HG03175 (cell line): ENCODE measurements at regions not wholly inside any gene's neighbourhood (a gene's known extent, or its start where the extent isn't known, plus 50 kb on each side); places are given as distances from the start of the nearest gene placed in this dataset.
"Not testable (repeated sequence)": the region's sequence is repeated elsewhere in the genome, so short reads cannot be mapped to it uniquely, and the experiment has no call there.

ENCODE experiments used
- ATAC-seq: cut with Tn5 transposase; IDR thresholded peaks from one replicate; pipeline ENCODE4 v1.9.1; 2021; ENCODE audit warnings: mild to moderate bottlenecking, moderate library complexity; ENCODE audit not compliant: unreplicated experiment

DNA sequence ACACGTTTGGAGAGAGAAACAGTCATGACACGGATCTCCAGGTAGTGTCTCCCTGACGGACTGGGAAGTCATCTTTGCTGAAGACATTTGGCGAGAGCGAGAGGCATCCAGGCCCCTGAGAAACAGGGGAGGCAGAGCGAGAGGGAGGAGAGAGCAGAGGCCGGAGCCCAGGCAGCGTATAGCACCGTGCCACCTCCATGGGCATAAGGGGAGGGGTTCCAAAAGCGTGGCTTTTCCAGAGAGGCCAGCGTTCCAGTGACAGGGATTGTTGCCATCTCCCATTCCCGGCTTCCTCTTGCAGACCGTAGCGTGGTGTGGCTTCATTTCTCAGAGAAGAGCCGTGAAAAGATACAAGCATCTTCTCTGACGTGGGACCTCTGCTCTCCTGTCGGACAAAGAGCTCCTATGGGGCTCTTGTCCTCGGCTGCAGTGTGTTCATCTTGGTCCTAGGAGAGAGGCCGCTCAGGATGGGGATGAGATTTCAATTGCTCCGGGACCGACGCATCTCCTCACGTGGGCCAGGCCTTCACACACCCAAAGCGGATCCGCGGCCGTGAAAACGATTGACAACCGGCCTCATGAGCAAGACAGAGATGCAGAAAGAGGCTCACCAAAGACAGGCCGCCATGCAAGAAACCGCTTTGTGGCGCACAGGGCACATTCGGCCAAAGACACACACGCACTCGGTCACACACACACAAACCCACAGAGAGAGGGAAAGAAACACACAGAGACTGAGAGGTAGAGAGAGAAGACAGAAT, 170.5 kb upstream of the ZNF337 start:
- ATAC-seq: not testable (repeated sequence)

DNA sequence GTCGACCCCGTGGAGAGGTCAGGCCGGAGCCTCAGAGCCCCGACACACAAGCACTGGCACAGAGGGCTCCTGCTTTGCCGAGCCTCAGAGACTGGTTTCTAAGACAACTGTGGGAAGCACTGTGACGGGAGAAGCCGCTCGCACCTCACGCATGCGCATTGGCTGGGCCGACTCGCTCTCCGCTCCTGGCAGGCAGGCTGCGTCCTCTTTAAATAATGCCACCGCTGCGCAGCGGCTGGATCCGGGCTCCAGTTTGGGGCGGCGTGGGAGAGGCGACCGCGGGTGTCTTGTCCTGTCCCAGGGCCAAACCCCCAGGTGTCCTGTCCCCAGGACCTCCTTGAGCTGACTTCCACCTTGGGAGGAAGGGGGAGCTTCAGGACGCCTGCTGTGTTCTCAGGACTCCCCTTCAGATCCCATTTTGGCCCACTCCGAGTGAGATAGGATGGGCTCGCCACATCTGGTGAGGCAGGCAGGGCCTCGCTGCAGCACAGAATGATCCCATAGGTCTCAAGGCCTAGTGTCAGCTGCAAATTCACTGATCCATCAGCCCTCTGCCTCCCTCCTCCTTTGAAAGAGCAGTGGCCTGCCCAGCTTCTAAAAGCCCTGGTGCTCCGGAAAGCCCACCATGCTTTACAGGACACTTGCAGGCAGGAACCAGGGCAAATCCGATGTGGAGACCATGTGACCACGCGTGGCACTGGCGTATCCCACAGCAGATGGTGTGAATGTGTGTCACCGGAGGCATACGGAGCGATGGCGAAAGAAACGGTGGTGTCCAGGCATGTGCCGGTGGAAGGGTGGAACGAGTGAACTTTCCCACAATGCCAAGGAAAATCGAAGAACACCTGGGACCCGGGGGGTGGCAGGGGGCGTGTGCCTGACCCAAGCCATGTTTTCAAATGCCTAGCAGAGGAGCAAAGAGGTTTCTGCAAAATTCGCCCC, 169.3 kb upstream of the ZNF337 start:
- ATAC-seq: peak; percentile 48

DNA sequence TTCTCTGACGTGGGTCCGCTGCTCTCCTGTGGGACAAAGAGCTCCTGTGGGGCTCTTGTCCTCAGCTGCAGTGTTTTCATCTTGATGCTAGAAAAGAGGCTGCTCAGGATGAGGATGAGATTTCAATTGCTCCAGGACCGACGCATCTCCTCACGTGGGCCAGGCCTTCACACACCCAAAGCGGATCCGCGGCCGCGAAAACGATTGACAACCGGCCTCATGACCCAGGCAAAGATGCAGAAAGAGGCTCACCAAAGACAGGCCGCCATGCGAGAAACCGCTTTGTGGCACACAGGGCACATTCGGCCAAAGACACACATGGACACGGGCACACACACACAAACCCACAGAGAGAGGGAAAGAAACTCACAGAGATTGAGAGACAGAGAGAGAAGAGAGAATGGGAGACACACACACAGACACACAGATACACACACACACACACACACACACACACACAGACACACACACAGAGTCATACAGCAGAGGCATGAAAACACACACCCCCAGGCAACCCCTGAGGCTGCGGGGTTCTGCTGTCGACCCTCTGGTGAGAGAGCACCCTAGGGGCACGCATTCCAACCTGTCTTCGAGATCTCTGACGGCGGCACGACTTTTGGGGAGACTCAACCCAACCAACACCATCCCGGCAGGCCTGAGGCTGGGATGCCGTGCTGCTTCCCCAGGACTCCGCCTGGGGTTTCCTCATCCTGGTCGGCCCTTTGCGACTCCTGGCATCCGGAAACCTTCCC, 168.5 kb upstream of the ZNF337 start:
- ATAC-seq: not testable (repeated sequence)

DNA sequence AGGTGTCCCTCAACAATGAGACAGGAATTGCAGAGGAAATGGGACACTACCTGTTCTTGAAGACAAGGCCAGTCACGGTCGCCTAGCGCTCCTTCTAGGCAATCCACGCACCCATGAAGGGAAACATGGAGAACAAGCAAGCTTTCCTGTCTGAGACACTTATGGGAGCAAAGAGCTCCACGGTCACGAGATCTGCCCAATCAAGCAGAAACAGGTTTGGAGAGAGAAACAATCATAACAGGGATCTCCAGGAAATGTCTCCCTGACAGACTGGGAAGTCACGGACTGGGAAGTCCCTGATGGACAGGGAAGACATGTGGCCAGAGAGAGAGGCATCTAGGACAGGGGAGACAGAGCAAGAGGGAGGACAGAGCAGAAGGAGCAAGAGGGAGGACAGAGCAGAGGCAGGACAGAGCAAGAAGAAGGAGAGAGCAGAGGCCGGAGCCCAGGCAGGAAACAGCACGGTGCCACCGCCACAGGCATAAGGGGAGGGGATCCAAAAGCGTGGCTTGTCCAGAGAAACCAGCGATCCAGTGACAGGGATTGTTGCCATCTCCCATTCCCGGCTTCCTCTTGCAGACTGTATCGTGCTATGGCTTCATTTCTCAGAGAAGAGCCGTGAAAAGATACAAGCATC, 167.8 kb upstream of the ZNF337 start:
- no peak for ATAC-seq

DNA sequence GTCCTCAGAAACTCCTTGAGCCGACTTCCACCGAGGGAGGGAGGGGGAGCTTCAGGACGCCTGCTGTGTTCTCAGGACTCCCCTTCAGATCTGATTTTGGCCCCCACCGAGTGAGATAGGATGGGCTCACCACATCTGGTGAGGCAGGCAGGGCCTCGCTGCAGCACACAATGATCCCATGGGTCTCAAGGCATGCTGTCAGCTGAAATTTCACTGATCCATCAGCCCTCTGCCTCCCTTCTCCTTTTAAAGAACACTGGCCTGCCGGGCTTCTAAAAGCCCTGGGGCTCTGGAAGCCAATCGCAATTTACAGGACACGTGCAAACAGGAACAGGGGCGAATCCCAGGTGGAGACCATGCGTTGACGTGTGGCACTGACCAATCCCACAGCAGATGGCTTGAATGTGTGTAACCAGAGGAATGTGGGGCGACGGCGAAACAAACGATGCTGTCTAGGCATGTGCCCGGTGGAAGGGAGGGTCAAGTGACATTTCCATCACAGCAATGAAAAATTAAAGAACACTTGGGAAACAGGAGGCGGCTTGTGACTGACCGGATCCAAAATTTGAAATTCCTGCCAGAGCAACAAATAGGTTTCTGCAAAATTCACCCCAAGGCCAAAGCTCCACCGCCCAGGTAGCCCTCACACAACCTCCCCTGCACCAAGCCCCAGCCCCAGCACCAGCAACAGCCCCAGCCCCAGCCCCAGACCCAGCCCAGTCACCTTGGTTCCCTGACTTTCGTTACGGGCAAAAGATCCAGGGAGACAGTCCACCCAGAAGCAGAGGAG, 167.1 kb upstream of the ZNF337 start:
- no peak for ATAC-seq

DNA sequence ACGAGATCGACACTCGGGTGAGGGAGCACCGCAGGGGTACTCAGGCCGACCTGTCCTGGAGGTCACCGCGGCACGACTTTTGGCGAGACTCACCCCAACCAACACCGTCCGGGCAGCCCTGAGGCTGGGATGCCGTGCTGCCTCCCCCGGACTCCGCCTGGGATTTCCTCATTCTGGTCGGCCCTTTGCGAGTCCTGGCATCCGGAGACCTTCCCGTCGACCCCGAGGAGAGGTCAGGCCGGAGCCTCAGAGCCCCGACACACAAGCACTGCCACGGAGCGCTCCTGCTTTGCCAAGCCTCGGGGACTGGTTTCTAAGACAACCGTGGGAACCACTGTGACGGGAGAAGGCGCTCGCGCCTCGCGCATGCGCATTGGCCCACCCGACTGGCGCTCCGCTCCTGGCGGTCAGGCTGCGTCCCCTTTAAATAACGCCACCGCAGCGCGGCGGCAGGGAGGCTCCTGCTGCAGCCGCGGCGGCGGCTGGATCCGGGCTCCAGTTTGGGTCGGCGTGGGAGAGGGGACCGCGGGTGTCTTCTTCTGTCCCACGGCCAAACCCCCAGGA, 166.4 kb upstream of the ZNF337 start:
- ATAC-seq: peak; percentile 29

DNA sequence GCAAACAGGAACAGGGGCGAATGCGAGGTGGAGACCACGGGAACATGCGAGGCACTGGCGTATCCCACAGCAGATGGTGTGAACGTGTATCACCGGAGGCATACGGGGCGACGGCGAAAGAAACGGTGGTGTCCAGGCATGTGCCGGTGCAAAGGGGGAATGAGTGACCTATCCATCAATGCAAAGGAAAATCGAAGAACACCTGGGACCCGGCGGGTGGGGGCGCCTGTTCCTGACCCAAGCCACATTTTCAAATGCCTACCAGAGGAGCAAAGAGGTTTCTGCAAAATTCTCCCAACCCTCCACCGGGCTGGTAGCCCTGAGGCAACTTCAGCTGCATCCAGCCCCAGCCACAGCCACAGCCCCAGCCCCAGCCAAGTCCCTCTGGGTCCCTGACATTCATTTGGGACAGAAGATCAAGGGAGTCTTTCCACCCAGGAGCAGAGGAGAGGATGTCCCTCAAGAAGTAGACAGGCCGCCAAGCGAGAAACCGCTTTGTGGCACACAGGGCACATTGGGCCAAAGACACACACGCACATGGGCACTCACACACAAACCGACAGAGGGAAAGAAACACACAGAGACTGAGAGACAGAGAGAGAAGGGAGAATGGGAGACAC, 164.0 kb upstream of the ZNF337 start:
- no peak for ATAC-seq

DNA sequence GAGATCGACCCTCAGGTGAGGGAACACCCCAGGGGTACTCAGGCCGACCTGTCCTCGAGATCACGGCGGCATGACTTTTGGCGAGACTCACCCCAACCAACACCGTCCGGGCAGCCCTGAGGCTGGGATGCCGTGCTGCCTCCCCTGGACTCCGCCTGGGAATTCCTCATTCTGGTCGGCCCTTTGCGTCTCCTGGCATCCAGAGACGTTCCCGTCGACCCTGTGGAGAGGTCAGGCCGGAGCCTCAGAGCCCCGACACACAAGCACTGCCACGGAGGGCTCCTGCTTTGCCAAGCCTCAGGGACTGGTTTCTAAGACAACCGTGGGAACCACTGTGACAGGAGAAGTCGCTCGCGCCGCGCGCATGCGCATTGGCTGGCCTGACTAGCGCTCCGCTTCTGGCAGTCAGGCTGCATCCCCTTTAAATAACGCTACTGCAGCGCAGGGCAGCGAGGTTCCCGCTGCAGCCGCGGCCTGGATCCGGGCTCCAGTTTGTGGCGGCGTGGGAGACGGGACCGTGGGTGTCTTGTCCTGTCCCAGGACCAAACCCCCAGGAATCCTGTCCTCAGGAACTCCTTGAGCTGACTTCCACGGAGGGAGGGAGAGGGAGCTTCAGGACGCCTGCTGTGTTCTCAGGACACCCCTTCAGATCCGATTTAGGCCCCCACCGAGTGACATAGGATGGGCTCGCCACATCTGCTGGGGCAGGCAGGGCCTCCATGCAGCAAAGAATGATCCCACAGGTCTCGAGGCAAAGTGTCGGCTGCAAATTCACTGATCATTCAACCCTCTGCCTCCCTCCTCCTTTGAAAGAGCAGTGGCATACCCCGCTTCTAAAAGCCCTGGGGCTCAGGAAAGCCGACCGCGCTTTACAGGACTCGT, 163.2 kb upstream of the ZNF337 start:
- ATAC-seq: peak; percentile 55

DNA sequence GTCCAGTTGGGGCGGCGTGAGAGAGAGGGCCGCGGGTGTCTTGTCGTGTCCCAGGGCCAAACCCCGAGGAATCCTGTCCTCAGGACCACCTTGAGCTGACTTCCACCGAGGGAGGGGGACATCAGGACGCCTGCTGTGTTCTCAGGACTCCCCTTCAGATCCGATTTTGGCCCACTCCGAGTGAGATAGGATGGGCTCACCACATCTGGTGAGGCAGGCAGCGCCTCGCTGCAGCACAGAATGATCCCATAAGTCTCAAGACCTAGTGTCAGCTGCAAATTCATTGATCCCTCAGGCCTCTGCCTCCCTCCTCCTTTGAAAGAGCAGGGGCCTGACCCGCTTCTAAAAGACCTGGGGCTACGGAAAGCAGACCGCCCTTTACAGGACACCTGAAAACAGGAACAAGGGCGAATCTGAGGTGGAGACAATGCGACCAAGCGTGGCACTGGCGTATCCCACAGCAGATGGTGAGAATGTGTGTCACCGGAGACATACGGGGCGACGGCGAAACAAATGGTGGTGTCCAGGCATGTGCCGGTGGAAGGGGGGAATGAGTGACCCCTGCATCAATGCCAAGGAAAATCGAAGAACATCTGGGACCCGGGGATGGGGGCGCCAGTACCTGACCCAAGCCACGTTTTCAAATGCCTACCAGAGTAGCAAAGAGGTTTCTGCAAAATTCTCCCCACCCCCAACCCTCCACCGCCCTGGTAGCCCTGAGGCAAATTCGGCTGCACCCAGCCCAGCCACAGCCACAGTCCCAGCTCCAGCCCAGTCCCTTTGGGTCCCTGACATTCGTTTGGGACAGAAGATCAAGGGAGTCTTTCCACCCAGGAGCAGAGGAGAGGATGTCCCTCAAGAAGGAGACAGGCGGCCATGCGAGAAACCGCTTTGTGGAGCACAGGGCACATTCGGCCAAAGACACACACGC, 162.1 kb upstream of the ZNF337 start:
- no peak for ATAC-seq

DNA sequence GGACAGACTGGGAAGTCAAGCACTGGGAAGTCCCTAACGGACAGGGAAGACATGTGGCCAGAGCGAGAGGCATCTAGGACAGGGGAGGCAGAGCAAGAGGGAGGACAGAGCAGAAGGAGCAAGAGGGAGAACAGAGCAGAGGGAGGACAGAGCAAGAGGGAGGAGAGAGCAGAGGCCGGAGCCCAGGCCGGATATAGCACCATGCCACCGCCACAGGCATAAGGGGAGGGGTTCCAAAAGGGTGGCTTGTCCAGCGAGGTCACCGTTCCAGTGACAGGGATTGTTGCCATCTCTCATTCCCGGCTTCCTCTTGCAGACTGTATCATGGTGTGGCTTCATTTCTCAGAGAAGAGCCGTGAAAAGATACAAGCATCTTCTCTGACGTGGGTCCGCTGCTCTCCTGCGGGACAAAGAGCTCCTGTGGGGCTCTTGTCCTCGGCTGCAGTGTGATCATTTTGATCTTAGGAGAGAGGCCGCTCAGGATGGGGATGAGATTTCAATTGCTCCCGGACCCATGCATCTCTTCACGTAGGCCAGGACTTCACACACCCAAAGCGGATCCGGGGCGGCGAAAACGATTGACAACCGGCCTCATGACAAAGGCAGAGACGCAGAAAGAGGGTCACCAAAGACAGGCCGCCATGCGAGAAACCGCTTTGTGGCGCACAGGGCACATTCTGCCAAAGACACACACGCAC, 160.6 kb upstream of the ZNF337 start:
- ATAC-seq: not testable (repeated sequence)

DNA sequence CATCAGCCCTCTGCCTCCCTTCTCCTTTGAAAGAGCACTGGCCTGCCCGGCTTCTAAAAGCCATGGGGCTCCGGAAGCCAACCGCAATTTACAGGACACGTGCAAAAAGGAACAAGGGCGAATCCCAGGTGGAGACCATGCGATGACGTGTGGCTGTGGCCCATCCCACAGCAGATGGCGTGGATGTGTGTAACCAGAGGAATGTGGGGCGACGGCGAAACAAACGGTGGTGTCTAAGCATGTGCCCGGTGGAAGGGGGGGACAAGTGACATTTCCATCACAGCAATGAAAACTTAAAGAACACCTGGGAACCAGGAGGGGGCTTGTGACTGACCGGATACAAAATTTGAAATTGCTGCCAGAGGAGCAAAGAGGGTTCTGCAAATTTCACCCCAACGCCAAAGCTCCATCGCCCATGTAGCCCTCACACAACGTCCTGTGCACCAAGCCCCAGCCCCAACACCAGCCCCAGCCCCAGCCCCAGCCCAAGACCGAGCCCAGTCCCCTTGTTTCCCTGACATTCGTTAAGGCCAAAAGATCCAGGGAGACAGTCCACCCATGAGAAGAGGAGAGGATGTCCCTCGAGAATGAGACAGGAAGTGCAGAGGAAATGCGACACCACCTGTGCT, 159.7 kb upstream of the ZNF337 start:
- ATAC-seq: no peak

DNA sequence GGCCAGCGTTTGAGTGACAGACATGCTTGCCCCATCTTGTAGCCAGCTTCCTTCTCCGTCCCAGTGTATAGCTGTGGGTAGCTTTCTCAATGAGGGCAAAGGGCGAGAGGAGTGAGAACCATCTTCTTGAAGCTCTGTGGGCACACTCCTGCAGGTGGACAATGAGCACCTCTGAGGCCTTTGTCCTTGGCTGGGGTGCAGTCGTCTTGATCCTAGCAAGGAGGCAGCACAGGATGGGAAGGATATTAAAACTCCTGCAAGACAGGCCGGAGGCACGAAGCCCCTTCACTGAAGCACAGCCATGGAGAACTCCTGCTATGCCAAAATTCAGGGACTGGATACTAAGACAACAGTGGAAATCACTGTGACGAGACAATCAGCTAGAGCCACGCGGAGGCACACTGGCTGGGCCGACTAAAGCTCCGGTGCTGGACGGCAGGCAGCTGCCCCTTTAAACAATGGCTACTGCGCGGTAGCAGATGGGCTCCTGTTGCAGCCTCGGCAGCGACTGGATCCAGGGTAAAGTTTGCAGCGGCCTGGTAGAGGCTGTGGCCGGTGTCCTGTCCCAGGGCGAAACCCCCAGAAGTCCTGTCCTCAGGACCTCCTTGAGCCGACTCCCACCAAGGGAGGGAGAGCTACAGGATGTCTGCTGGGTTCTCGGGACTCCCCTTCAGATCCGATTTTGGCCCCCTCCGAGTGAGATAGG, 159.0 kb upstream of the ZNF337 start:
- ATAC-seq: not testable (repeated sequence)

DNA sequence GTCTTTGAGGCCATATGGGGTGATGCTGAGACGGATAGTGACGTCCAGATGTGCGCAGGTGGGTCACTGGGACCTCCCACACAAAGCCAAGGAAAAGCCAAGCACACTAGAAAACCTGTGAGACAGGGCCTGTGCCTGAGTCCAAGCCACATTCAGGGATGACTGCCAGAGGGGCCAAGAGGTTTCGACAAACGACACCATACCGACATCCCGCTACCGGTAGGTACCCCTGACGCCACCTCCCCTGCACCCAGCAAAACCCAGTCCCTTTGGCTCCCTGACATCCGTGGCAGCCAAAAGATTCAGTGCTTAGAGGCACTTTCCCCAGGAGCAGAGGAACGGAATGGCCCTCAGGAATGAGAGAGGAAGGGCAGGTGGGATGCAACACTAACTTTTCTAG, 158.0 kb upstream of the ZNF337 start:
- not testable (repeated sequence) for ATAC-seq

DNA sequence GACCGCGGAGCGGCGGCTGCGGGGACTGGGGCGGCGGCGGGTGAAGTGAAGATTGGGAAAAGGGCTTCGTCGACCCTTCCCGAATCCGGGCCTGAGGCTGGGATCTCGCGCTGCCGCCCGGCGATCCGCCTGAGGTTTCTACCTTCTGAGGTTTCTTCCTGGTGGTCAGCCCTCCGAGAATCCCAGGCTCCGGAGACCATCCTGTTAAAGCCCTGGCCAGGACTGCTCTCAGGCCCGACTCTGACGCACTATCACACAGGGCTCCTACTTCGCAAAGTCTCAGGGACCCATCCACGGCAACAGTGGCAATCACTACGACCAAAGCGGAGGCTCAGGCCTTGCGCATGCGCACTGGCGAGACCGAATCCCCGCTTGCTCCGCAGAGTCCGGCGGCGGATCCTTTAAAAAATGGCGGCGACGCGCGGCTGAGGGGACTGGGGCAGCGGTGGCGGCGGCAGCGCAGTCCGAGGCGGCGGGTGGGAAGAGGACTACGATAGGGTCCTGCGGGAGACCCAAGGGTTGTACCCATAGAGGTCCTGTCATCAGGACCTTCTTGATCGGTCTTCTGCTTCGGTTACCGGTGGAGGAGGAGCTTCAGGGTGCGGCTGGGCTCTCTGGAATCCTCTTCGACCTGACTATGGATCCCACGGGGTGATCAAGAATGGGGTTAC, 157.2 kb upstream of the ZNF337 start:
- ATAC-seq: peak; percentile 78
